Activated CD4-positive, alpha-beta T cell treated with anti-CD3 and anti-CD28 coated beads, Interleukin-2, amount 10 ng/mL, durations not matched to agents 24 days and 14 days (primary cell): ENCODE measurements at regions not wholly inside any gene's neighbourhood (a gene's known extent, or its start where the extent isn't known, plus 50 kb on each side); places are given as distances from the start of the nearest gene placed in this dataset.

Source experiments
- DNase-seq: peaks from one replicate; pipeline ENCODE4 v3.0.0; 2022
- H3K27ac Mint-ChIP-seq: one replicate; pipeline ENCODE4 v1.8.0; 2022; ENCODE audit warnings: mild to moderate bottlenecking, mixed read lengths
- H3K27me3 Mint-ChIP-seq: one replicate; pipeline ENCODE4 v1.8.0; 2022; ENCODE audit warnings: mixed read lengths
- H3K36me3 Mint-ChIP-seq: one replicate; pipeline ENCODE4 v1.8.0; 2022; ENCODE audit warnings: low read depth, mild to moderate bottlenecking, mixed read lengths
- H3K4me1 Mint-ChIP-seq: one replicate; pipeline ENCODE4 v1.8.0; 2021; ENCODE audit warnings: mixed read lengths
- H3K4me3 Mint-ChIP-seq: one replicate; pipeline ENCODE4 v1.8.0; 2022; ENCODE audit warnings: mild to moderate bottlenecking, moderate library complexity, mixed read lengths
- H3K9me3 Mint-ChIP-seq: one replicate; pipeline ENCODE4 v1.8.0; 2021; ENCODE audit warnings: mixed read lengths
- intact Hi-C: fragments of 100-400 bp; cut with micrococcal nuclease; formaldehyde crosslinking; loops from one replicate; pipeline ENCODE4 v1.15.1; 2023

DNA sequence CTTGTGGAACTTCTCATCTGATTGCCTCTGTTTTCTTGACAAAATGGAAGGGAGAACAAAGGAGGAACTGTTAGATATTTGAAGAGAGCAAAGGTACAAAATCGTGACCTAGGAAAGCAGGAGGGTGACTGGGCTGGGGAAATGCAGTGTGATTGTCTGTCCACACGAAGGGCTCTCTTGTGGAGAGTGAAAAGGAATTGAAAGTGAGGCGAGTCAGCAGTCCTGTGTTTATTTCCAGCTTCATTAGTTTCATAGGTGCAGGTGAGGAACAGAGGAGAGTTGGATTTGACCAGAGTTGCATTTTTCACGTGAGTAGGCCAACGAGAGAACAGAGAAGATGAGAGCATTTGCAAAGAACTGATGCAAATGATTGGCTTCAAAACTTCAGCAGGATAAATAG is 336.4 kb upstream of the SATB1 start:
- intact Hi-C loops: no loop called here
- H3K9me3 Mint-ChIP-seq: no peaks in the 10 kb centered on the region
- DNase-seq: no peak
- no peak overlapping the region for H3K4me3 Mint-ChIP-seq
- no peak overlapping the region for H3K27ac Mint-ChIP-seq
- H3K4me1 Mint-ChIP-seq: peaks cover 21% of the 10 kb centered on the region
- no peaks in the 10 kb centered on the region for H3K27me3 Mint-ChIP-seq
- peaks cover 1% of the 10 kb centered on the region for H3K36me3 Mint-ChIP-seq

DNA sequence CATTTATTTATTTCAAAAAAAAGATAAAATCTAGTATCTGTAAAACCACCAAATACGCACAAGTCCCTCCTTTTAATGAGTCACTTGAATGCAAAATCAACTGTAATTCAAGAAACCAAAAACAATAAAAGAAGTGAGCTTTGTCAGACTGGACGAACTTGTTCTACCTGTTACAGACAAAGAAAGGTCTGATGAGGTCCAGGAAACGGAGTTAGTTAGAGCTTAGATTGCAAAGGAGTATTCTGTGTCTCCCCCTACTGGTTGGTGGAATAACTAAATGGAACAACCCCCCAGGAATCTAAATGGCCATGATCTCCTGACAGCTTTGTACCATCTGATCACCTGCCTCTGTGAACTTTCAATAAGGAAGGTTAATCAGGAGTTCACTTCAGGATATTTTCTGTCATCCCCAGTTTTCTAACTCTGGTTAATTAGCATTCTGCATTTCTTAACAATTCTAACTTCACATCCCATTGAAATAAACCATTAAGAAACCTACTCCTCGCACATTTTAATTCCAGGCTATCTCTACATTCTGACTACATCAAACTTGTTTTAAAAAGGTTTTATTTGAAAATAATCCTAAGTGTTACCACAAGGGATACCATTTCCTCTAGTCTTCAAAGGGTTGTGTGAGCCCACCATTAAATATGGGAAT is 333.0 kb upstream of the SATB1 start:
- no peaks in the 10 kb centered on the region for H3K27me3 Mint-ChIP-seq
- peak overlapping the region; percentile 27 for H3K4me3 Mint-ChIP-seq
- DNase-seq: peak; percentile 88
- H3K9me3 Mint-ChIP-seq: no peaks in the 10 kb centered on the region
- H3K36me3 Mint-ChIP-seq: peaks cover 10% of the 10 kb centered on the region
- intact Hi-C loops: loop anchor here (1.0 to 5.0 kb wide), 6 partner anchors 17 to 335 kb away; no protein-coding TSS in a partner anchor
- H3K27ac Mint-ChIP-seq: peak overlapping the region; percentile 74
- peaks cover 38% of the 10 kb centered on the region for H3K4me1 Mint-ChIP-seq

DNA sequence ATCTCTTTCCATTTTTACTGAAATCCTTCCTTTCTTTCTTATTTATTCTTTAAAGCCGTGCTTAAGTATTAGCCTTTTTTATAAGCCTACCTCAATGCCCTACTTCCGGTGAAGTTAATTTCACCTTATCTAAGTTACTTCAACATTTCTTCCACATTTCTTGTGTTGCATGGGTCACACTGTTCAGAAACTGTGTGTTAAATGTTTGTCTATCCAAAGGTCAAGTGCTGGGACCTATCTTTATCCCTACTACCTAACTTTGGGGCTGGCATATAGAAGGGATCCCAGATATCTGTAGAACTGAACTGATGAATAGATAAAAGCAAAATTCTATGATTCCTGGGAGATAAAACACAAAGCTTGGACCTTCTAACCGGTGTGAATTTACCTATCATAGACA is 332.3 kb upstream of the SATB1 start:
- no peak for DNase-seq
- Mint-ChIP-seq H3K27me3 (no peaks in the 10 kb centered on the region), H3K4me1 (peaks cover 45% of the 10 kb centered on the region), H3K27ac (peak overlapping the region; percentile 74), H3K4me3 (peak overlapping the region; percentile 27), H3K9me3 (no peaks in the 10 kb centered on the region), H3K36me3 (peaks cover 10% of the 10 kb centered on the region)
- intact Hi-C loops: loop anchor here (5.0 kb wide), 1 partner anchor 230 kb away; no protein-coding TSS in a partner anchor

DNA sequence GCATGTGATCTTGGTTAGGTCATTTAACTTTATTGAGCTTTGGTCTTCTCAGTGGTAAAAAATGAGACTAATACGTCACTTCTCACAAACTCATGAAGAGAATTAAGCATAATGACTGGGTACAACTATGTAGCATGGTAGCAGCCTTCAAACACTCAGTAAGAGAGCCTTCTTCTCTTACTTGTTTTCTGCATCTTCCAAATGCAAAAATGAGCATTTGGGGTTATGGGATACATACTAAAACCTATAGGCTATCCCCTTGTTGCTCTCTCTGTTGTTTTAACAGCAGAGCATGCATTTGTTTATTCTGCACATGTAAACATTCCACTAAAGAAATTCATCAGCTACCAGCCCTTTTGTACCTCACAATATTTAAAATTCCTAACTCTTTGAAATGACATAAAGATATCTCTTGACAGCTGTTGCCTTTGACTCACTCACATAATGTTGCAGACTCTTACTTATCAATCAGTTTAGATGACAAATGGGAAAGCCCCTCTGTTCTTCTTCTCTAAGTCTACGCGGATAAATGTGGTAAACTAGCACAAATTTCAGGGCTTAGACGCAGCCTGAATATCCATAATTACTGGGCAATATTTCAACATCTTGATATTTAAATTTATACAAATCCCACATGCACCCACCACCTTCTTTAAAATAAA is 327.3 kb upstream of the SATB1 start:
- intact Hi-C loops: no loop called here
- Mint-ChIP-seq H3K4me1 (peaks cover 59% of the 10 kb centered on the region), H3K9me3 (no peaks in the 10 kb centered on the region), H3K27ac (peak overlapping the region; percentile 14), H3K27me3 (no peaks in the 10 kb centered on the region), H3K4me3 (no peak overlapping the region), H3K36me3 (peaks cover 10% of the 10 kb centered on the region)
- no peak for DNase-seq

DNA sequence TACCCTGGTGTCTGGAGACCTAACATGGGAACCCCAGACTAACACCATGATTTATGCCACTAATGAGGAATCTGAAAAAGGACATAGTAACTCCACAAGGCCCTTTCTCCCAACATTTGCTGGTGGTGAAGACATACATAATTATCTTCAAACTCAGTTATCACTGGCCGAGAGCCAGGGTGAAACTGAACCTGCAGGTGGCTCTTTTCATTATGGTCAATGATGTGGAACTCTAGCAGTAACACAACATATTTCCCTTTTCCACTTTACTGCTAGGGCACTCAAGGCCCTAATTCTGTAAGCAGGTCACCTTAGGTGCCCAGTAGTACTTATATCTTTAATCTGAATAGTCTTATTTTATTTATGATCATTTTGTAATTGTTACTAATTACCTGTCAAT is 326.4 kb upstream of the SATB1 start:
- intact Hi-C loops: no loop called here
- Mint-ChIP-seq H3K9me3 (peaks cover 2% of the 10 kb centered on the region), H3K4me3 (no peak overlapping the region), H3K27me3 (no peaks in the 10 kb centered on the region), H3K36me3 (peaks cover 8% of the 10 kb centered on the region), H3K4me1 (peaks cover 55% of the 10 kb centered on the region), H3K27ac (no peak overlapping the region)
- DNase-seq: no peak

DNA sequence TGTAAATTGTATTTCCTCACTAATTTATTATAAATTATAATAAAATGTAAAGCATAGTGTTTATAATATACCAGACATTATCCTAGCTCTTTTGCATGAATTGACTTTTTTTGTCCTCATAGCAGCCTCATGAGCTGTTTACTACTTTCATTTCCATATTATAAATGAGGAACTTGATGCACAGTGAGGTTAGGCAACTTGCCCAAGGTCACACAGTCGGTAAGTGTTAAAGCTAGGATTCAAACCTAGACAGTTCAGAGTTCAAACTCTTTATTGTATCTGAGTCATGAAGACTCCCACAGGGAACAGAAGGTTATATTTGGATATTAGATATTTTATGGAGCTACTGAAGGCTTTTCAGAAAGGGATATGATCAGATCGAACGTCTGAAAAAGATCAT is 322.2 kb upstream of the SATB1 start:
- H3K9me3 Mint-ChIP-seq: peaks cover 4% of the 10 kb centered on the region
- no peak for DNase-seq
- intact Hi-C loops: loop anchor here (10.0 kb wide), 1 partner anchor 1187 kb away; the partner anchor contains the start of gene EFHB
- H3K36me3 Mint-ChIP-seq: no peaks in the 10 kb centered on the region
- no peak overlapping the region for H3K4me3 Mint-ChIP-seq
- H3K27me3 Mint-ChIP-seq: no peaks in the 10 kb centered on the region
- peaks cover 59% of the 10 kb centered on the region for H3K4me1 Mint-ChIP-seq
- no peak overlapping the region for H3K27ac Mint-ChIP-seq

DNA sequence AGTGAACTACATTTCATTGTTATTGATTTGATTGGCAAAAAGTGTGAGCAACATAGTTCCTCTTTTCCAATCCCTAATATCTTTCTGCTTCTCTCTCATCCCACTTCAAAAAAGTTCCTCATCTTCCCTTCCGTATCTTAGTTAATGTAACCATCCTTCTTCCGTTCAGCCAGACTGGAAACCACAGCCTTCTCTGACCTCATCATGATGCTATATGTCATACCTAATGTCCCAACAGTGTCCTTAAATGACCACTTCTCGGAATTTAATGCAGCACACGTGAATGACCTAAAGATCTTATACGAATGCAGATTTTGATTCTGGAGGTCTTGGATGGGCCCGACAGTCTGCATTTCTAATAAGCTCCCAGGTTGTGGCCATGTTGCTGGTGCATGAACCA is 320.3 kb upstream of the SATB1 start:
- Mint-ChIP-seq H3K4me1 (peaks cover 61% of the 10 kb centered on the region), H3K27ac (peak overlapping the region; percentile 90), H3K27me3 (no peaks in the 10 kb centered on the region), H3K9me3 (peaks cover 4% of the 10 kb centered on the region), H3K36me3 (peaks cover 2% of the 10 kb centered on the region), H3K4me3 (peak overlapping the region; percentile 63)
- intact Hi-C loops: loop anchor here (2.0 to 10.0 kb wide), 2 partner anchors 41 to 1189 kb away; partner anchors contain the start of gene EFHB
- no peak for DNase-seq

DNA sequence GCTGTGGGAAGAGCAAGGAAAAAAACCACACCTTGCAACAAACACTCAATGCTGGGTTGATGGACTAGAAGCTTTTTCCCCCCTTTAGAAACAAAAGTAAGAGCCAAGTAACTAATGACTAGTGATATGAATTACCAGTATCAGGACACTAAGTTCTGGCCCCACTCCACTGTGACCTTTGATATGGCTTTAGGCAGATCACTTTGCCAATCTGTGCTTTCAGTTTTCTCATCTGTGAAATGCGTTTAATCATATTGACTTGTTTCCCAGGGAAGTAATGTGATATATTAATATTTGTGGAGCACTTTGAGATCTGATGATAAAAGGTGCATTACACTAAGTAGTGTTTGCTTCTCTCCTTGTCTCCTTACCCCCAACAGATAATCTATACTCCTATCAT is 319.3 kb upstream of the SATB1 start:
- Mint-ChIP-seq H3K27ac (peak overlapping the region; percentile 90), H3K27me3 (no peaks in the 10 kb centered on the region), H3K4me3 (peak overlapping the region; percentile 63), H3K36me3 (peaks cover 2% of the 10 kb centered on the region), H3K9me3 (peaks cover 4% of the 10 kb centered on the region), H3K4me1 (peaks cover 63% of the 10 kb centered on the region)
- intact Hi-C loops: loop anchor here (1.0 to 10.0 kb wide), 4 partner anchors 42 to 1190 kb away; partner anchors contain the start of gene EFHB
- DNase-seq: no peak

DNA sequence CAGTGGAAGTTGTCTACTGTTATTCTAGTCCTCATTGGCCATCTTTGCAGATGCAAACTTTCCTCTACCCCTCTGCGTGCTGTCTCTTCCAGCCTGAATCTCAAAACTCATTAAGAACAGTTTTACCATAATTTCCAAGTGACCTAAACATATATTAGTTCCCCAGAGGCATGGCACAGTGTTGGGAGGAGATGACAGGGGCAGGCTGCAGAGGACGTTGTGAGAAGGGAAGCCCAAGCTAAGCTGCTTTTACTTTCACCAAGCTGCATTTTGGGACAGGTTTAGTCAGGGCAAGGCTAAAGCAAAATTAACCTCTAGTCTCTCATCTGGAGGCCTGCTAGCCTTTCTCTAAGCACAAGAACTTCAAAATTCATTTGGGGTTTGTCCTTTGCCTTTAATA is 318.6 kb upstream of the SATB1 start:
- H3K4me3 Mint-ChIP-seq: peak overlapping the region; percentile 63

DNA sequence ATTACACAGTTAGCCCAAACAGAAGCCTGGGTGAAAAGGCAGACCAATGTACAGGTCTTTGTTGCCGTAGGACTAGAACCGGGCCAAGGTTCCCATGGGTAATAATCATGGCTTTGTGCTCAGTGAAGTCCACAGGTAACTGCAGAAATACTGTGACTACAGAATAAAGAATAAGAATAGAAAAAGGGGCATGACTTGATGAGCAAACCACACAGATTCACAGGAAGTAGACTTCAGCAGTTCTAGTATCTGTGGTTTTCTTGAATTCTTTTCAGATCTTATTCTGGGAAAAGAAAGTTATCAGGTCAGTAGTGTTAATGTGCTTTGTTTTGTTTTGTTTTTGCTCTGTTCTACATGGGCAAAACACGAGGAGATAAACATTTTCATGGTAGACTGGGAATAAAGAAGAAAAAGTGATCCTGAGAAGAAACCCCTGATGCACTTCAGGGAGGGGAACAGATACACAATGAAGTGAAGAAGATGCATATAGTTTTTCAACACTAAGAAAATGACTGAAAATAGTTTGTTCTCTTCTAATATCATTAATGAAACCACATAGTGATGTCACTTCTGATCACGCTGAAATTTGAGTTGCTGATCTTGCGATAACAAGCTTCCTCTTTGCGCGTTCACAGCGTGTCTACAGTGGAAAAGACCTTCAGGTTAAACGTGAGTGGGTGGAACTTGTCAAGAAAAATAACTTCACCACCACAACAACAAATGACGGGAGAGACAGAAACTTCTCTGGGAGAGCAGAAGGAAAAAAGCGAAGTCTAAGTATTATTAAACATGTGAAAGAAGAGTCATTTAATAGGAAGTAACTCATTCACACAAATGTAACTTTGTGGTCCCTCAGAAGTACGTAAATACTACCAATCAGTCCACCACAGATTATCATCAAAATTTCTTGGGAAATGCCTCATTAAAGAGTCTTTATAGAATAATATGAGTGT is 315.8 kb upstream of the SATB1 start:
- DNase-seq: peak; percentile 90
- intact Hi-C loops: loop anchor here (1.0 to 10.0 kb wide), 12 partner anchors 17 to 1194 kb away; partner anchors contain the start of gene EFHB
- Mint-ChIP-seq H3K4me1 (peaks cover 78% of the 10 kb centered on the region), H3K36me3 (peaks cover 10% of the 10 kb centered on the region), H3K4me3 (peak overlapping the region; percentile 63), H3K27me3 (no peaks in the 10 kb centered on the region), H3K27ac (peak overlapping the region; percentile 91), H3K9me3 (no peaks in the 10 kb centered on the region)

More for the DNA sequence above, 318.6 kb upstream of the SATB1 start:
- intact Hi-C loops: loop anchor here (1.0 to 10.0 kb wide), 4 partner anchors 43 to 1191 kb away; partner anchors contain the start of gene EFHB
- DNase-seq: peak; percentile 83
- peaks cover 64% of the 10 kb centered on the region for H3K4me1 Mint-ChIP-seq
- peak overlapping the region; percentile 90 for H3K27ac Mint-ChIP-seq
- H3K36me3 Mint-ChIP-seq: peaks cover 2% of the 10 kb centered on the region
- peaks cover 4% of the 10 kb centered on the region for H3K9me3 Mint-ChIP-seq
- no peaks in the 10 kb centered on the region for H3K27me3 Mint-ChIP-seq

DNA sequence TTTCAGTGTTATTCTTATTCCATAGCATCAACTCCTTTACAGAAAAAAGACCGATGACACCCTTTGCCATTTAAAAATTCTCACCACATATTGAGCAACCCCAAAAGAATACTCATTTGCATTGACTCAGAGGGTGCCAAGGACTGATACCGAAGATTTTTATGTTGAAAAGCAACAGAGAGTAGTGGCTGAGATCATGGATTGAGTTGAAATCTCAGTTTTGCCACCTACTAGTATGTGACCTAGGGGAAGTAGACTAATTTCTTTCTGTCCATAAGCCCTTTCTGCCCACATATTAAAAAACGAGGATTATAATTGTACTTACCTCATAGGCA is 313.9 kb upstream of the SATB1 start:
- intact Hi-C loops: loop anchor here (1.0 kb wide), 1 partner anchor 14 kb away; no protein-coding TSS in a partner anchor
- Mint-ChIP-seq H3K9me3 (peaks cover 9% of the 10 kb centered on the region), H3K27me3 (no peaks in the 10 kb centered on the region), H3K27ac (peak overlapping the region; percentile 91), H3K36me3 (peaks cover 14% of the 10 kb centered on the region), H3K4me3 (peak overlapping the region; percentile 49), H3K4me1 (peaks cover 63% of the 10 kb centered on the region)
- DNase-seq: peak; percentile 69

DNA sequence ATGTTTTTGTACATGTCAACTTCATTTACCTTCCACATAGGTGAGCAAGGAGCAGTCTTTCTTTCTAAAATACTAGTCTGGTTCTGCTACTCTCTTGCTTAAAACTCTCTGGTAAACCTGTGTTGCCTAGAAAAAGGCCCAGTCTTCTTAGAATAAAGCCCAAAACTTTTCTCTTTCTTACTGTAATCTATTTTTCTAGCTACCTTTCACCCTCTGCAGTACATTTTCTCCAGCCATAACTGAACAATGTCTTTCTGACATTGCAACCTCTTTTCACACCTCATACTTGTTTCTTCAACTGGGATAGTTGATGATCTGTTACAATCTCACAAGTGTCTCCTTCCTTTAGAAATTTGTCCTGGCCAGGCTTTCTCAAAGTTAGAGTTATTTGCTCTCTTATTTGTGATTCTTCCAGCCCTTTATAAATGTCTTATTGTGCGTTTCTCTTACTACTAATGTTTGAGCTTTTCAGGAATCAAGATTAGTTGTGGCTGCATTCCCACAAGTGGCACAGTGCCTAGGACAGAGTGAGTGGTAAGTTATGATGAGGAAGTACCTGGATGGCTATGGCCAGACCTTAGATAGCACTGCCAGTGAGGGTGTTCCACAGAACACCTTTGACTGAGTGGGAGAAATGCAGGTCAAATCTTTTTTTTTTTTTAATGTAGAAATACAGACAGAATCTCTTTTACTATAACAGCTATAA is 313.4 kb upstream of the SATB1 start:
- DNase-seq: peak; percentile 60
- Mint-ChIP-seq H3K4me3 (peak overlapping the region; percentile 49), H3K27ac (peak overlapping the region; percentile 91), H3K36me3 (peaks cover 14% of the 10 kb centered on the region), H3K27me3 (no peaks in the 10 kb centered on the region), H3K9me3 (peaks cover 9% of the 10 kb centered on the region), H3K4me1 (peaks cover 60% of the 10 kb centered on the region)
- intact Hi-C loops: loop anchor here (1.0 kb wide), 1 partner anchor 13 kb away; no protein-coding TSS in a partner anchor

DNA sequence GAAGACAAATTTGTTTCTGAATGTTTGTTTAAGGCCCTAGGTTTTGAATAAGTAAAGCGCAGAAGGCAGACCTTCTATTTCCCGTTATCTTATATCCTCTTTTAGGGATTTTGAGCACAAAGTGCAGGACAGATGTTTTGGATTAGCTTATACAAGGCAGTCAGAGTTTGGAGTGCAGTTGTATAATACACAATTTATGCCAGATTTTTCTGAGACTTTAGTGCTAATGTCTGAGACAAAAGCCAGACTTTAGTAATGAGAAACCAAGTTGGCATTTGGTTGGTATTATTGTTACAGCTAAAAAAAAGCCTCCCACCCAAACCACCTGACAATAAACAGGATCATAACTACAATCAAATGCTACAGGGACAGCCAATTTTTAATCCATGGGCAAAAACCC is 309.9 kb upstream of the SATB1 start:
- H3K4me3 Mint-ChIP-seq: no peak overlapping the region
- H3K9me3 Mint-ChIP-seq: peaks cover 13% of the 10 kb centered on the region
- H3K27me3 Mint-ChIP-seq: no peaks in the 10 kb centered on the region
- H3K36me3 Mint-ChIP-seq: peaks cover 12% of the 10 kb centered on the region
- no peak overlapping the region for H3K27ac Mint-ChIP-seq
- intact Hi-C loops: no loop called here
- H3K4me1 Mint-ChIP-seq: peaks cover 47% of the 10 kb centered on the region
- DNase-seq: no peak
